Thyroid gland (tissue), 4 donors: ENCODE measurements at regions not wholly inside any gene's neighbourhood (a gene's known extent, or its start where the extent isn't known, plus 50 kb on each side); places are given as distances from the start of the nearest gene placed in this dataset.

Source experiments
- POLR2A ChIP-seq, 2 donors: fragments of 450-650 bp; IDR thresholded peaks; one replicate each; pipeline ENCODE4 v1.6.1; 2017; ENCODE audit warnings: antibody characterized with exemption in 2 of 2, mild to moderate bottlenecking in 2 of 2, moderate library complexity in 1 of 2
- TF ChIP-seq, protein P1 (sequence below), 6 experiments: fragments of 200-600 bp in 3 of 6; fragments of 450-650 bp in 3 of 6; sonication (generic) in 3 of 6; IDR thresholded peaks; one replicate each; pipeline ENCODE4 v1.5.1; 2016 to 2019; ENCODE audit warnings: antibody characterized with exemption in 6 of 6, mild to moderate bottlenecking in 2 of 6, inconsistent platforms in 1 of 6, moderate library complexity in 1 of 6

DNA sequence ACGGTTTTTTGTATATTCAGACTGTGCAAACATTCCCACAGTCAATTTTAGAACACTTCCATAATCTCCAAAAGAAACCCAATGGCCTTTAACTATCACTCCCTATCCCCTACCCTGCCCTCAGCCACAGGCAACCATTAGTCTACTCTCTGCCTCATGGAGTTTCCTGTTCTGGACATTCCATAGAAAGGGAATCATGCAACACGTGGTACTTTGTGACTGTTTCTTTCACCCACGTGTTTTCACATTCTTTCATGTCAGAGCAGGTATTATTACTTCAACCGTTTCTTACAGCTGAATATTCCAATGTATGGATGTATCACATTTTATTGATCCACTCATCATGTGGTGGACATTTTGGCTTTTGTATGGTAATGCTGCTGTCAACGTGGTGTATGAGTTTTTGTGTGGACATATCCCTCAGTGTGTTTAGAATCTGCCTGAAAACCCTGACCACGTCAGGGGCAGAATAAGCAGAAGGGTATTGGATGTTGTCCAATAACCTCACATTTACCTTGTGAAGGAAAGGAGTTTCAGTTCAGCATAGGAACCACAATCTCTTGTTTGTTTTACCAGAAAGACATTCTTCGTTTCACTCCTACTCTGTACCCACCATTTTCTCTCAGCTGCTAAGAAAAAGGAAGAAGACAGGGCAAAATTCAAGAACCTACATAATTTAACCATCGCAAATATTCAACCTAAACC, 107.5 kb upstream of the DYRK2 start:
- TF ChIP-seq POLR2A (IDR thresholded peaks at IDR 0.05): no peak
- TF ChIP-seq, protein P1, sequence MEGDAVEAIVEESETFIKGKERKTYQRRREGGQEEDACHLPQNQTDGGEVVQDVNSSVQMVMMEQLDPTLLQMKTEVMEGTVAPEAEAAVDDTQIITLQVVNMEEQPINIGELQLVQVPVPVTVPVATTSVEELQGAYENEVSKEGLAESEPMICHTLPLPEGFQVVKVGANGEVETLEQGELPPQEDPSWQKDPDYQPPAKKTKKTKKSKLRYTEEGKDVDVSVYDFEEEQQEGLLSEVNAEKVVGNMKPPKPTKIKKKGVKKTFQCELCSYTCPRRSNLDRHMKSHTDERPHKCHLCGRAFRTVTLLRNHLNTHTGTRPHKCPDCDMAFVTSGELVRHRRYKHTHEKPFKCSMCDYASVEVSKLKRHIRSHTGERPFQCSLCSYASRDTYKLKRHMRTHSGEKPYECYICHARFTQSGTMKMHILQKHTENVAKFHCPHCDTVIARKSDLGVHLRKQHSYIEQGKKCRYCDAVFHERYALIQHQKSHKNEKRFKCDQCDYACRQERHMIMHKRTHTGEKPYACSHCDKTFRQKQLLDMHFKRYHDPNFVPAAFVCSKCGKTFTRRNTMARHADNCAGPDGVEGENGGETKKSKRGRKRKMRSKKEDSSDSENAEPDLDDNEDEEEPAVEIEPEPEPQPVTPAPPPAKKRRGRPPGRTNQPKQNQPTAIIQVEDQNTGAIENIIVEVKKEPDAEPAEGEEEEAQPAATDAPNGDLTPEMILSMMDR (IDR thresholded peaks at IDR 0.05): no peak
